ENCODE measurements at regions not wholly inside any gene's neighbourhood (a gene's known extent, or its start where the extent isn't known, plus 50 kb on each side); places are given as distances from the start of the nearest gene placed in this dataset.

- Histone ChIP-seq H3K79me2 (ENCODE audit: insufficient read depth, low read depth) (no peaks in the 10 kb centered on the region), H3K9ac (no peak overlapping the region), H2AFZ (ENCODE audit: low read depth) (no peak overlapping the region), H3K4me3 (IDR thresholded peaks at IDR 0.05; ENCODE audit: insufficient read depth, low read depth, low read length) (no peak overlapping the region), H3K27ac (no peak overlapping the region), H3K36me3 (ENCODE audit: insufficient read depth) (no peaks in the 10 kb centered on the region), H3K27me3 (ENCODE audit: insufficient read depth, low read depth) (no peaks in the 10 kb centered on the region), H4K20me1 (ENCODE audit: insufficient read depth) (no peaks in the 10 kb centered on the region), H3K4me2 (no peak overlapping the region), H3K4me1 (ENCODE audit: low read depth, poor library complexity, severe bottlenecking) (peaks cover 17% of the 10 kb centered on the region)
- TF ChIP-seq CTCF (conservative IDR thresholded peaks at IDR 0.05; ENCODE audit: low read depth, low read length), result no peak
Measured at GRCh38 chr1:198032668-198033067, 115.5 kb downstream of the LHX9 start.

GRCh38 chr1:198040880-198041279 is 115.9 kb upstream of the NEK7 start:
- Histone ChIP-seq H2AFZ (ENCODE audit: low read depth) (no peak overlapping the region), H4K20me1 (ENCODE audit: insufficient read depth) (no peaks in the 10 kb centered on the region), H3K27me3 (ENCODE audit: insufficient read depth, low read depth) (no peaks in the 10 kb centered on the region), H3K4me3 (IDR thresholded peaks at IDR 0.05; ENCODE audit: insufficient read depth, low read depth, low read length) (no peak overlapping the region), H3K4me2 (no peak overlapping the region), H3K79me2 (ENCODE audit: insufficient read depth, low read depth) (no peaks in the 10 kb centered on the region), H3K36me3 (ENCODE audit: insufficient read depth) (no peaks in the 10 kb centered on the region), H3K9ac (no peak overlapping the region), H3K4me1 (ENCODE audit: low read depth, poor library complexity, severe bottlenecking) (no peaks in the 10 kb centered on the region), H3K27ac (no peak overlapping the region)
- TF ChIP-seq CTCF (conservative IDR thresholded peaks at IDR 0.05; ENCODE audit: low read depth, low read length), result no peak

- no peak overlapping the region for H3K27ac ChIP-seq
- no peak for TF ChIP-seq CTCF (conservative IDR thresholded peaks at IDR 0.05; ENCODE audit: low read depth, low read length)
- no peak overlapping the region for H3K9ac ChIP-seq
- no peaks in the 10 kb centered on the region for H3K36me3 ChIP-seq (ENCODE audit: insufficient read depth)
- H3K4me1 ChIP-seq (ENCODE audit: low read depth, poor library complexity, severe bottlenecking), result no peaks in the 10 kb centered on the region
- no peak overlapping the region for H3K4me3 ChIP-seq (IDR thresholded peaks at IDR 0.05; ENCODE audit: insufficient read depth, low read depth, low read length)
- no peak overlapping the region for H2AFZ ChIP-seq (ENCODE audit: low read depth)
- no peaks in the 10 kb centered on the region for H3K27me3 ChIP-seq (ENCODE audit: insufficient read depth, low read depth)
- no peak overlapping the region for H3K4me2 ChIP-seq
- H4K20me1 ChIP-seq (ENCODE audit: insufficient read depth), result no peaks in the 10 kb centered on the region
- H3K79me2 ChIP-seq (ENCODE audit: insufficient read depth, low read depth), result no peaks in the 10 kb centered on the region
Measured at GRCh38 chr1:198042168-198042567, 114.6 kb upstream of the NEK7 start.

GRCh38 chr1:198047913-198048312 is 108.9 kb upstream of the NEK7 start:
- Histone ChIP-seq H2AFZ (ENCODE audit: low read depth) (no peak overlapping the region), H3K9ac (no peak overlapping the region), H3K36me3 (ENCODE audit: insufficient read depth) (no peaks in the 10 kb centered on the region), H3K79me2 (ENCODE audit: insufficient read depth, low read depth) (no peaks in the 10 kb centered on the region), H3K4me2 (no peak overlapping the region), H3K4me1 (ENCODE audit: low read depth, poor library complexity, severe bottlenecking) (no peaks in the 10 kb centered on the region), H4K20me1 (ENCODE audit: insufficient read depth) (no peaks in the 10 kb centered on the region), H3K4me3 (IDR thresholded peaks at IDR 0.05; ENCODE audit: insufficient read depth, low read depth, low read length) (no peak overlapping the region), H3K27ac (no peak overlapping the region), H3K27me3 (ENCODE audit: insufficient read depth, low read depth) (no peaks in the 10 kb centered on the region)
- TF ChIP-seq CTCF (conservative IDR thresholded peaks at IDR 0.05; ENCODE audit: low read depth, low read length), result no peak

- no peak overlapping the region for H3K4me3 ChIP-seq (IDR thresholded peaks at IDR 0.05; ENCODE audit: insufficient read depth, low read depth, low read length)
- no peak overlapping the region for H3K27ac ChIP-seq
- no peak overlapping the region for H3K9ac ChIP-seq
- no peak for TF ChIP-seq CTCF (conservative IDR thresholded peaks at IDR 0.05; ENCODE audit: low read depth, low read length)
- H3K36me3 ChIP-seq (ENCODE audit: insufficient read depth), result no peaks in the 10 kb centered on the region
- H3K79me2 ChIP-seq (ENCODE audit: insufficient read depth, low read depth), result no peaks in the 10 kb centered on the region
- H3K4me2 ChIP-seq, result no peak overlapping the region
- no peaks in the 10 kb centered on the region for H3K27me3 ChIP-seq (ENCODE audit: insufficient read depth, low read depth)
- no peaks in the 10 kb centered on the region for H4K20me1 ChIP-seq (ENCODE audit: insufficient read depth)
- no peak overlapping the region for H2AFZ ChIP-seq (ENCODE audit: low read depth)
- peaks cover 15% of the 10 kb centered on the region for H3K4me1 ChIP-seq (ENCODE audit: low read depth, poor library complexity, severe bottlenecking)
Measured at GRCh38 chr1:198054510-198054909, 102.3 kb upstream of the NEK7 start.
